GM21576 (cell line): ENCODE measurements at regions not wholly inside any gene's neighbourhood (a gene's known extent, or its start where the extent isn't known, plus 50 kb on each side); places are given as distances from the start of the nearest gene placed in this dataset.
A peak's percentile ranks its signal among the peaks of the same experiment; 100 is the strongest.

Source experiments
- ATAC-seq: cut with Tn5 transposase; IDR thresholded peaks from one replicate; pipeline ENCODE4 v1.9.1; 2021; ENCODE audit warnings: mild to moderate bottlenecking, moderate library complexity; ENCODE audit not compliant: unreplicated experiment

- no peak for ATAC-seq
Observed at GRCh38 chr10:58968389-58968755, 208.1 kb upstream of the PHYHIPL start.

- no peak for ATAC-seq
Observed at GRCh38 chr10:58969576-58969975, 206.9 kb upstream of the PHYHIPL start.

- no peak for ATAC-seq
Observed at GRCh38 chr10:58970160-58970915, 206.1 kb upstream of the PHYHIPL start.

- ATAC-seq: no peak
Observed at GRCh38 chr10:58971211-58971610, 205.2 kb upstream of the PHYHIPL start.

- no peak for ATAC-seq
Observed at GRCh38 chr10:58971796-58972491, 204.5 kb upstream of the PHYHIPL start.

GRCh38 chr10:58972576-58973234, 203.7 kb upstream of the PHYHIPL start:
- ATAC-seq: no peak

- ATAC-seq: no peak
Observed at GRCh38 chr10:58973235-58973595, 203.2 kb upstream of the PHYHIPL start.

GRCh38 chr10:58976254-58976653, 200.2 kb upstream of the PHYHIPL start:
- ATAC-seq: no peak

GRCh38 chr10:58979711-58980110, 196.7 kb upstream of the PHYHIPL start:
- no peak for ATAC-seq

GRCh38 chr10:58980826-58981415, 195.5 kb upstream of the PHYHIPL start:
- ATAC-seq: no peak

- no peak for ATAC-seq
Observed at GRCh38 chr10:58981846-58982245, 194.6 kb upstream of the PHYHIPL start.

GRCh38 chr10:58982470-58983239, 193.8 kb upstream of the PHYHIPL start:
- no peak for ATAC-seq

GRCh38 chr10:58985216-58985615, 191.2 kb upstream of the PHYHIPL start:
- no peak for ATAC-seq

- ATAC-seq: no peak
Observed at GRCh38 chr10:58989486-58990039, 186.9 kb upstream of the PHYHIPL start.

GRCh38 chr10:58990693-58991092, 185.8 kb upstream of the PHYHIPL start:
- no peak for ATAC-seq

GRCh38 chr10:58991856-58992255, 184.6 kb upstream of the PHYHIPL start:
- no peak for ATAC-seq

GRCh38 chr10:58992830-58993460, 183.5 kb upstream of the PHYHIPL start:
- ATAC-seq: no peak

- peak; percentile 65 for ATAC-seq
Observed at GRCh38 chr10:58993480-58994221, 182.8 kb upstream of the PHYHIPL start.
